ENCODE measurements at regions not wholly inside any gene's neighbourhood (a gene's known extent, or its start where the extent isn't known, plus 50 kb on each side); places are given as distances from the start of the nearest gene placed in this dataset.

GRCh38 chr12:131345521-131346436 is 365.1 kb upstream of the SFSWAP start:
- no peak for DNase-seq
- peak; percentile 44 for ATAC-seq
- intact Hi-C loops (cut with micrococcal nuclease), result no loop called here

GRCh38 chr12:131346555-131347344 is 364.1 kb upstream of the SFSWAP start:
- intact Hi-C loops (cut with micrococcal nuclease), result no loop called here
- ATAC-seq, result no peak
- DNase-seq, result no peak

- intact Hi-C loops (cut with micrococcal nuclease), result no loop called here
- ATAC-seq, result no peak
- no peak for DNase-seq
These were observed 363.6 kb upstream of the SFSWAP start for GRCh38 chr12:131347345-131347714.

- intact Hi-C loops (cut with micrococcal nuclease), result no loop called here
- no peak for ATAC-seq
- no peak for DNase-seq
These were observed 363.2 kb upstream of the SFSWAP start for GRCh38 chr12:131347732-131348131.

GRCh38 chr12:131348231-131348630 is 362.7 kb upstream of the SFSWAP start:
- ATAC-seq (no peak), DNase-seq (no peak)
- intact Hi-C loops (cut with micrococcal nuclease), result no loop called here

GRCh38 chr12:131348646-131349045 is 362.2 kb upstream of the SFSWAP start:
- intact Hi-C loops (cut with micrococcal nuclease), result no loop called here
- ATAC-seq, result no peak
- no peak for DNase-seq

- no peak for DNase-seq
- intact Hi-C loops (cut with micrococcal nuclease), result no loop called here
- ATAC-seq, result no peak
These were observed 361.3 kb upstream of the SFSWAP start for GRCh38 chr12:131349397-131350127.

GRCh38 chr12:131350943-131351318 is 360.0 kb upstream of the SFSWAP start:
- intact Hi-C loops (cut with micrococcal nuclease), result no loop called here
- ATAC-seq (no peak), DNase-seq (no peak)

GRCh38 chr12:131351319-131352028 is 359.4 kb upstream of the SFSWAP start:
- no peak for ATAC-seq
- DNase-seq, result no peak
- intact Hi-C loops (cut with micrococcal nuclease), result no loop called here

GRCh38 chr12:131352296-131352900 is 358.5 kb upstream of the SFSWAP start:
- no peak for ATAC-seq
- no peak for DNase-seq
- intact Hi-C loops (cut with micrococcal nuclease), result no loop called here

GRCh38 chr12:131353376-131353775 is 357.5 kb upstream of the SFSWAP start:
- intact Hi-C loops (cut with micrococcal nuclease), result no loop called here
- DNase-seq (no peak), ATAC-seq (no peak)

GRCh38 chr12:131353826-131354225 is 357.1 kb upstream of the SFSWAP start:
- DNase-seq (no peak), ATAC-seq (no peak)
- intact Hi-C loops (cut with micrococcal nuclease), result no loop called here

GRCh38 chr12:131355361-131356245 is 355.3 kb upstream of the SFSWAP start:
- ATAC-seq, result no peak
- no peak for DNase-seq
- intact Hi-C loops (cut with micrococcal nuclease), result no loop called here

- ATAC-seq, result no peak
These were observed 354.3 kb upstream of the SFSWAP start for GRCh38 chr12:131356485-131357184.

GRCh38 chr12:131357185-131357747 is 353.6 kb upstream of the SFSWAP start:
- intact Hi-C loops (cut with micrococcal nuclease), result no loop called here
- DNase-seq (no peak), ATAC-seq (no peak)

More at GRCh38 chr12:131356485-131357184, 354.3 kb upstream of the SFSWAP start:
- DNase-seq, result no peak
- intact Hi-C loops (cut with micrococcal nuclease), result no loop called here

GRCh38 chr12:131357920-131358319 is 353.0 kb upstream of the SFSWAP start:
- intact Hi-C loops (cut with micrococcal nuclease), result no loop called here
- ATAC-seq, result no peak
- DNase-seq, result no peak

All from left ventricle myocardium superior (tissue), 1 donor.